ENCODE measurements at regions not wholly inside any gene's neighbourhood (a gene's known extent, or its start where the extent isn't known, plus 50 kb on each side); places are given as distances from the start of the nearest gene placed in this dataset.

DNA sequence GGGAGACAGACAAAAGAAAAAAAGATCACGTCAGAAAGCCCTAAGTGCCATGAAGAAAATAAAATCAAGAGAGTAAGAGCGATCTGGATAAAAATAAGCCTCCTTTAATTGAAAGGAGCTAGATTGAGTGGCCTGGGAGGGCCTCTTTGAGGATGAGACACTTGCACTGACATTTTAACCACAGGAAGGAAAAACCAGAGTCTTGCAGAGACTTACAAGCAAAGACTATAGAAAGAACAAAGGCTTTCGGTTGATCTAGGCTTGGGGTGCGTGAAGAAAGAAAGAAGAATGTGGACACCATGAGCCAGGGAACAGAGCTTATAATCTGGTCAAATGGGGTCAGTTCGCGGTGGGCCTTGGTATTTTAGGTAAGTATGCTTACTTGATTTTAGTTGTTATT, 342.7 kb downstream of the COG6 start:
- TF ChIP-seq ZFX (IDR thresholded peaks at IDR 0.05), result no peak
- TF ChIP-seq, protein P1, sequence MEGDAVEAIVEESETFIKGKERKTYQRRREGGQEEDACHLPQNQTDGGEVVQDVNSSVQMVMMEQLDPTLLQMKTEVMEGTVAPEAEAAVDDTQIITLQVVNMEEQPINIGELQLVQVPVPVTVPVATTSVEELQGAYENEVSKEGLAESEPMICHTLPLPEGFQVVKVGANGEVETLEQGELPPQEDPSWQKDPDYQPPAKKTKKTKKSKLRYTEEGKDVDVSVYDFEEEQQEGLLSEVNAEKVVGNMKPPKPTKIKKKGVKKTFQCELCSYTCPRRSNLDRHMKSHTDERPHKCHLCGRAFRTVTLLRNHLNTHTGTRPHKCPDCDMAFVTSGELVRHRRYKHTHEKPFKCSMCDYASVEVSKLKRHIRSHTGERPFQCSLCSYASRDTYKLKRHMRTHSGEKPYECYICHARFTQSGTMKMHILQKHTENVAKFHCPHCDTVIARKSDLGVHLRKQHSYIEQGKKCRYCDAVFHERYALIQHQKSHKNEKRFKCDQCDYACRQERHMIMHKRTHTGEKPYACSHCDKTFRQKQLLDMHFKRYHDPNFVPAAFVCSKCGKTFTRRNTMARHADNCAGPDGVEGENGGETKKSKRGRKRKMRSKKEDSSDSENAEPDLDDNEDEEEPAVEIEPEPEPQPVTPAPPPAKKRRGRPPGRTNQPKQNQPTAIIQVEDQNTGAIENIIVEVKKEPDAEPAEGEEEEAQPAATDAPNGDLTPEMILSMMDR (conservative IDR thresholded peaks at IDR 0.05), result no peak
- H3K27ac ChIP-seq, result no peak overlapping the region

DNA sequence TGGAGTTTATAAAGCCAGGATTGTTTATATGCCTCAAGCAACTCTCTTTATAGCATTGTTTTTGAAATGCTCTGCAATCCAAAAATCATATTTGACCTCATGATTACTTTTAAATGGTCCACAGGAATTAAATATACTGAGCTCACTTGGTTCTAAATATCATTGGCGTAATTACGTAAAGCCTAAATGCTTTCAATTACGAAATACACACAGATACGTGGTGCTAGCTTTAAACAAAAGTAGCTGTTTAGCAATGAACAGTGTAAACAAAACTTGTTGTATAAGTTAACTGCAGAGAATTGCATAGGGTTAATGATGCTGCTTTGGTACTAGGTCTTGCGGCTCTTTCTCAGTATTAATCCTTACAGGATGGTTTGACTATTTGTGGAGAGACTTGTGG, 346.6 kb downstream of the COG6 start:
- no peak overlapping the region for H3K27ac ChIP-seq
- no peak for TF ChIP-seq ZFX (IDR thresholded peaks at IDR 0.05)
- TF ChIP-seq, protein P1 (conservative IDR thresholded peaks at IDR 0.05), result no peak

DNA sequence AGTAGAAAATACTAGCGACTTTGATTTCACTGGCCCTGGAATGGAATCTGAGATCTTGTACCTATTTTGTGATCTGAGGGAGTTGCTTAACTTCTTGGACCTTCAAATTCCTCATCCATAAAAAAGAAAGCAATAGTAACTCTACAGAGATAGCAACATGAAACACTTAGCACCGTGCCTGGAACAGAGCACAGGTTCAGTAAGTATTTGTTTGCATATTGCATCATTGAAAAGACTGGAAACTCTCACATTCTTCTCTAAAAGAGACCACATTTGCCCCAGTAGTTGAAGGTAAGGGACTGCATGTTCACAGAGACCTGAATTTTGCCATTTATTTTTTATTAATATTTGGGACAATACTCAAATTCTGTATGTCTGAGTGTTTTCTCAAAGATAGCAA, 358.1 kb downstream of the COG6 start:
- no peak for TF ChIP-seq ZFX (IDR thresholded peaks at IDR 0.05)
- TF ChIP-seq, protein P1 (conservative IDR thresholded peaks at IDR 0.05), result no peak
- no peak overlapping the region for H3K27ac ChIP-seq

DNA sequence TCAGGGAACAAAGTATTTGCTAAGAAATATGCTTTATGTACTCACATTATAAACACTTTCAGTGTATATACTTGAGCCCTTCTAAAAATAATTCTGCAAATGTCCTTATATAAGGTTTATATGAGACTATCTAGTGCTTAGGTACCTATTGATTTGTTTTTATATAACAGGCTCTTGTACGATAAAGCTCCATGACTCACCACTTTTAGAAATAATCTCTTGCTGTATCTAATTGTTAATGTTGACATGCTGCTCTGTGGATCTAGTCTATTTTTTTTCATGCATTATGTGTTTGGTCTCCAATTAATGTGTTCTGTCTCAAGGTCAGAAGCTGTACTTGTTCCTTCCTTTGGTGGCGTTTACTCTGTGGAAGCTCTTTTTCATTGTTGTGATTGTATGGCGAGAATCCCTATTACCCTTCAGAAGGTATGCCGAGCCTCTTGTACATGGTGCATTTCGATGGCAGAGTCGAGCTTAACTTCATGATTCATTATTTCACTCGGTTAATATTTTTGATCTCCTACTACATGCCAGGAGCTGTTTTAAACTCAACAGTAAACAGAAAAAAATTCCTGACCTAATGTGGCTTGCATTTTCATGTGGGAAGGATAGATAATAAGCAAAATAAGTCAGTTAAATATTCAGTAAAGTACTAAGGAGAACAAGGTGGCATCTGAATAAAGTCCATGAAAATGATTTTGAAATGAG, 361.6 kb downstream of the COG6 start:
- H3K27ac ChIP-seq, result no peak overlapping the region
- TF ChIP-seq, protein P1 (conservative IDR thresholded peaks at IDR 0.05), result no peak
- no peak for TF ChIP-seq ZFX (IDR thresholded peaks at IDR 0.05)

DNA sequence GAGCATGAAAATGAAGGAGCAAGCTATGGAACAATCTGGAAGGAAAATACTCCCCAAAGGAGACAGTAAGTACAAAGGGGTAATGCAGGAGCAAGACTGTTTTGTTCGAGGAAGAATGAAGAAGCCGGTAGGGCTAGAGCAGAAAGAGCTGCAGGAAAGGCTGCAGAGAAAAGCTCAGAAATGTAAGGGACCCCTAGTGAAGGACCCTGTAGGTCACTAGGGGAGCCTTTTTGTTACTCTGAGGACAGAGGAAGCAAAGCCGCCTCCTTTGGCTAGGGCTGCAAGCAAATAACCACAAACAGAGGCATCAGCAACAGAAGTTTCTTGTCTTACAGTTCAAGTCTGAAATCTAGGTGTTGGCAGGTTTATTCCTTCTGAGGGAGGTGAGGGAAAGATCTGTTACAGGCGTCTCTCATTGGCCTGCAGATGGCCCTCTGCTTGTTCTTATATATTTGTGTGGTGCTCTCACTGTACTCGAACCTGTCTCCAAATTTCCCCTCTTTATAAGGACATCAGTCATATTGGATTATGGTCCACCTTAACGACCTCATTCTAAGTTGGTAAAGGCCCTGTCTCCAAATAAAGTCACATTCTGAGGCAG, 362.3 kb downstream of the COG6 start:
- TF ChIP-seq, protein P1 (conservative IDR thresholded peaks at IDR 0.05), result no peak
- TF ChIP-seq ZFX (IDR thresholded peaks at IDR 0.05), result no peak
- no peak overlapping the region for H3K27ac ChIP-seq

DNA sequence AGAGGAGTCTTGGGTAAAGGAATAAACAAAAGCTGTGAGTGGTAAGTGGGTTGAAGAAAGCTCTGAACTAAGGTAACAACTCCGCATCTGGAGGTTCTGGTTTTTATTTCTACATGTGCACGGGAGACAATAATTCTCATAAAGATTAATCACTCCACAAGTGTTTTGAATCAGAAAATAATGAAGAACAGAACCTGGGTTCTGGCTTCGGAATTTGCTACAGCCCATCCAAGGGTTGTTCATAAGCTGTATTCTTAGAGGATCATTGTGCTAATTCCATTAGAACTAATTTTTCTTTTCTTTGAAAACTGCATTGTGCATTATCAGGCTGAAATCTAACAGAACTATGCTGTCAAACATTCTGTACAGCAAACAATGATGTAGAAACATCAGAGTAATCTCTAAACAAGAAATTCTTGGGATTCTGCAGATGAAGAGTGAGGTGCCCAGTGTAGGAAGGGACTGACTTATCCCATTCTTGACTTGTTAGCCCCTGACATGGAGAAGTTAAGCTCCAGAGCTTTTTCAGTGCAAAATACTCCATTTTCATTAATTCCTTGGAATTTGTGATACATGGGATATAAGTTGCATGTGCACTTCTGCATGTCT, 368.2 kb downstream of the COG6 start:
- TF ChIP-seq, protein P1 (conservative IDR thresholded peaks at IDR 0.05), result no peak
- no peak for TF ChIP-seq ZFX (IDR thresholded peaks at IDR 0.05)
- H3K27ac ChIP-seq, result no peak overlapping the region

All from C4-2B (cell line).